ENCODE measurements at regions not wholly inside any gene's neighbourhood (a gene's known extent, or its start where the extent isn't known, plus 50 kb on each side); places are given as distances from the start of the nearest gene placed in this dataset.

DNA sequence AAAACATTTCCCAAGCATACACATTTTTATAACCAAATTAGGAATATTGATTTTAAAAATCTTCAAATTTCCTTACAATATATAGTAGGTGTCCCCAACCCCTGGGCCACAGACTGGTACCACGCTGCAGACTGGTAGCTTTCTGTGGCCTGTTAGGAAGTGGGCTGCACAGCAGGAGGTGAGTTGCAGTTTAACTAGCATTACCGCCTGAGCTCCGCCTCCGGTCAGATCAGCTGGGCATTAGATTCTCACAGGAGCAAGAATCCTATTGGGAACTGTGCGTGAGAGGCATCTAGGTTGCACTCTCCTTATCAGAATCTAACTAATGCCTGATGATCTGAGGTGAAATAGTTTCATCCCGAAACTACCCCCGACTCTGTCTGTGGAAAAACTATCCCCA, 62.1 kb downstream of the ZWINT start:
- H3K9me3 ChIP-seq (replicated peaks): peaks cover 2% of the 10 kb centered on the region
- H3K4me3 ChIP-seq: no peak overlapping the region
- intact Hi-C loops (cut with micrococcal nuclease): no loop called here
- no peaks in the 10 kb centered on the region for H3K27me3 ChIP-seq (ENCODE audit: low read depth)
- no peak overlapping the region for H3K27ac ChIP-seq (replicated peaks)
- no peak for DNase-seq
- TF ChIP-seq, protein P1, sequence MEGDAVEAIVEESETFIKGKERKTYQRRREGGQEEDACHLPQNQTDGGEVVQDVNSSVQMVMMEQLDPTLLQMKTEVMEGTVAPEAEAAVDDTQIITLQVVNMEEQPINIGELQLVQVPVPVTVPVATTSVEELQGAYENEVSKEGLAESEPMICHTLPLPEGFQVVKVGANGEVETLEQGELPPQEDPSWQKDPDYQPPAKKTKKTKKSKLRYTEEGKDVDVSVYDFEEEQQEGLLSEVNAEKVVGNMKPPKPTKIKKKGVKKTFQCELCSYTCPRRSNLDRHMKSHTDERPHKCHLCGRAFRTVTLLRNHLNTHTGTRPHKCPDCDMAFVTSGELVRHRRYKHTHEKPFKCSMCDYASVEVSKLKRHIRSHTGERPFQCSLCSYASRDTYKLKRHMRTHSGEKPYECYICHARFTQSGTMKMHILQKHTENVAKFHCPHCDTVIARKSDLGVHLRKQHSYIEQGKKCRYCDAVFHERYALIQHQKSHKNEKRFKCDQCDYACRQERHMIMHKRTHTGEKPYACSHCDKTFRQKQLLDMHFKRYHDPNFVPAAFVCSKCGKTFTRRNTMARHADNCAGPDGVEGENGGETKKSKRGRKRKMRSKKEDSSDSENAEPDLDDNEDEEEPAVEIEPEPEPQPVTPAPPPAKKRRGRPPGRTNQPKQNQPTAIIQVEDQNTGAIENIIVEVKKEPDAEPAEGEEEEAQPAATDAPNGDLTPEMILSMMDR (IDR thresholded peaks at IDR 0.05; ENCODE audit: borderline replicate concordance): no peak
- H3K36me3 ChIP-seq: no peaks in the 10 kb centered on the region
- H3K4me1 ChIP-seq: no peaks in the 10 kb centered on the region

DNA sequence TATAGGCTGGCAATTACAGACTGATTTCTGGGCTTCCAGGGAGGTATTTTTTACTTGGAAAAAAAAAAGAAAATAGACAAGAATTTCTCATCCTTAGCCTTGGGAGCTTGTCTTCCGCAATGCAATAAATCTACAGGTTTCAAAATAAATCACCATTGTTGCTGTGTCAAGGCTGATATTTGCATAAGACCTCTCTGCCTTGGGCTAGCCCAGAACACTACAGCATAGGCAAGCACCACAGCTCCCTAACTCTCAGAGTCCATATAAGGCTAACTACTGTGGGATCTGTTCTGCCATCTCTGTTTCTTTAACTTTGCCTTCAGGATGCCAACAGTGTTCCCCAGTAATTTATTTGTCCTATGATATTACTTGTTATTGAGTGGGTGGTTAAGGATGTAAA, 64.4 kb downstream of the ZWINT start:
- DNase-seq: no peak
- peaks cover 24% of the 10 kb centered on the region for H3K9me3 ChIP-seq (replicated peaks)
- intact Hi-C loops (cut with micrococcal nuclease): no loop called here
- no peaks in the 10 kb centered on the region for H3K4me1 ChIP-seq
- TF ChIP-seq, protein P1 (IDR thresholded peaks at IDR 0.05; ENCODE audit: borderline replicate concordance): no peak
- no peak overlapping the region for H3K4me3 ChIP-seq
- no peak overlapping the region for H3K27ac ChIP-seq (replicated peaks)
- no peaks in the 10 kb centered on the region for H3K36me3 ChIP-seq
- no peaks in the 10 kb centered on the region for H3K27me3 ChIP-seq (ENCODE audit: low read depth)

DNA sequence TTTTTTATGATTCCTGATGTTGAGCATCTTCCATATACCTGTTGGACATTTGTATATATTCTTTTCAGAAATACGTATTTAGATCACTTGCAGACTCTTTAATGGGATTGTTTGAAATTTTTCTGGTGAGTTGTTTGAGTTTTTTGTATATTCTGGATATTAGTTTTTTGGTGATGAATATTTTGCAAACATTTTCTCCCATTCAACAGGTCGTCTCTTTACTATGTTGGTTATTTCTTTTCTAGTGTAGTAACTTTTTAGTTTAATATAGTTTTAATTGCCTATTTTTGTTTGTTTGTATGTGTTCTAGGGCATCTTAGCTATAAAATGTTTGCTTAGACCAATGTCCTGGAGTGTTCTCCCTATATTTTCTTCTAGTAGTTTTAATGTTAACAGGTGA, 72.7 kb downstream of the ZWINT start:
- no peak overlapping the region for H3K27ac ChIP-seq (replicated peaks)
- H3K27me3 ChIP-seq (ENCODE audit: low read depth): no peaks in the 10 kb centered on the region
- intact Hi-C loops (cut with micrococcal nuclease): no loop called here
- TF ChIP-seq, protein P1 (IDR thresholded peaks at IDR 0.05; ENCODE audit: borderline replicate concordance): no peak
- H3K4me1 ChIP-seq: no peaks in the 10 kb centered on the region
- no peaks in the 10 kb centered on the region for H3K36me3 ChIP-seq
- no peak overlapping the region for H3K4me3 ChIP-seq
- DNase-seq: no peak
- H3K9me3 ChIP-seq (replicated peaks): peaks cover 24% of the 10 kb centered on the region

DNA sequence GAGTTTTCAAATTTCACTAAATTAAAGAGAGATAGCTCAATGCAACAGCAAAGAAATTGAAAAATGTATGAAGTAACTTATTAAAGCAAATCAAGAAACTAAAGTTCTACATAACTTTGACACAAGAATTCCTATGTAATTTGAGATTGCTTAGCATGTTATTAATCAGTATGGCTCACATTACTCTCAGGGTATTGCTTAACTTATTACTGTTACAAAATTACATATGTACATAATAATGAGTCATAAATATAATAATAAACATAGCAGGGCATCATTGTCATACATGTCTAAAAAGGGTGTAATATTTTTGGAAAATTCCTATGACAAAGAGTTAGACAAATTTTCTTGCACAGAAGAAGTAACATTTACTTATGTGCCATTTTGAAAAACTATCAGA, 75.0 kb downstream of the ZWINT start:
- intact Hi-C loops (cut with micrococcal nuclease): no loop called here
- no peaks in the 10 kb centered on the region for H3K4me1 ChIP-seq
- TF ChIP-seq, protein P1 (IDR thresholded peaks at IDR 0.05; ENCODE audit: borderline replicate concordance): no peak
- no peak overlapping the region for H3K4me3 ChIP-seq
- H3K36me3 ChIP-seq: no peaks in the 10 kb centered on the region
- H3K27ac ChIP-seq (replicated peaks): no peak overlapping the region
- peaks cover 2% of the 10 kb centered on the region for H3K9me3 ChIP-seq (replicated peaks)
- DNase-seq: no peak
- H3K27me3 ChIP-seq (ENCODE audit: low read depth): no peaks in the 10 kb centered on the region

DNA sequence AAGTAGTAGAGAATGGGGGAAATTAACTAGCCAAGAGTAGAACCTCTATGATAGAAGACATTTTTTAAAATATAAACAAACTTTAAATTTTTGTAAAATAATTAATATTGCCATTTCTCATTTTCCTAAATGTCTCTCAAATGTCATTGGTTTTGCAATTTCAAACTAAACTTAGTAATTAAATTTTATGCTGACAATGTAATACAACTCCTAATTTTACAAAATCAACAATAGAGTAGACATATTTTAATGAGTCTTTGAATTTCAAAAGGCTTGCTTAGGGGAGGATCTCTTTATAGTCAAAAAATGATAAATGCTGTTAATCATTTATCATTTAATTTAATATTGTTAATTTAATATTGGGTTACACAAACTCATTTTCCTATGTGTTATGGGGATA, 81.8 kb downstream of the ZWINT start:
- no peak for DNase-seq
- intact Hi-C loops (cut with micrococcal nuclease): no loop called here
- H3K9me3 ChIP-seq (replicated peaks): no peaks in the 10 kb centered on the region
- no peak overlapping the region for H3K27ac ChIP-seq (replicated peaks)
- no peak overlapping the region for H3K4me3 ChIP-seq
- H3K27me3 ChIP-seq (ENCODE audit: low read depth): no peaks in the 10 kb centered on the region
- H3K36me3 ChIP-seq: no peaks in the 10 kb centered on the region
- TF ChIP-seq, protein P1 (IDR thresholded peaks at IDR 0.05; ENCODE audit: borderline replicate concordance): no peak
- H3K4me1 ChIP-seq: no peaks in the 10 kb centered on the region

DNA sequence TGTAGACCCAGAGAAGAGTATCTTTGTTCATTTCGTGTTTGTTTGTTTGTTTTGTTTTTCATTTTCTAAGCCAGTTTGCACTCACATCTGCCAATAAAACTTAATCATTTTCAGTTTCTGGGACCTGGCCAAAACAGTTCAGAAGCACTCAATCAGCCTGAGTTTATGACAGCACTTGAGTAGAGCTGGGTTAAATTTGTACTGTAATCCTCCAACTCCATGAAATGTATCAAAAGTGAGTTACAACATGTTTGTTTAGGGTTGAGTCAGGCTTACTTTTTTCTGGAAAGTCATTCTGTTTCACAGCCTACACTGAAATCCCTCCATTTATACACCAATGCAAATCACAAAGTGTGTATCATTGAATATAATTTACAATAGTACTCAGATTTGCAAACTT, 91.9 kb downstream of the ZWINT start:
- no peak overlapping the region for H3K27ac ChIP-seq (replicated peaks)
- DNase-seq: no peak
- no peaks in the 10 kb centered on the region for H3K4me1 ChIP-seq
- H3K36me3 ChIP-seq: no peaks in the 10 kb centered on the region
- H3K27me3 ChIP-seq (ENCODE audit: low read depth): no peaks in the 10 kb centered on the region
- H3K4me3 ChIP-seq: no peak overlapping the region
- TF ChIP-seq, protein P1 (IDR thresholded peaks at IDR 0.05; ENCODE audit: borderline replicate concordance): no peak
- intact Hi-C loops (cut with micrococcal nuclease): no loop called here
- H3K9me3 ChIP-seq (replicated peaks): no peaks in the 10 kb centered on the region
